Activated naive CD8-positive, alpha-beta T cell treated with anti-CD3 and anti-CD28 coated beads, Interleukin-2, amount 50 U/mL, for 24 hours (primary cell): ENCODE measurements at regions not wholly inside any gene's neighbourhood (a gene's known extent, or its start where the extent isn't known, plus 50 kb on each side); places are given as distances from the start of the nearest gene placed in this dataset.
A peak's percentile ranks its signal among the peaks of the same experiment; 100 is the strongest.

Experiments used
- ATAC-seq: fragments of 150-1000 bp; cut with Tn5 transposase; one replicate; pipeline ENCODE4 v1.10.0; 2021
- DNase-seq: peaks from one replicate; pipeline ENCODE4 v3.0.0; 2021
- H3K27ac Mint-ChIP-seq: one replicate; pipeline ENCODE4 v1.8.0; 2021; ENCODE audit warnings: mild to moderate bottlenecking, mixed read lengths
- H3K27me3 Mint-ChIP-seq: one replicate; pipeline ENCODE4 v1.8.0; 2021; ENCODE audit warnings: mixed read lengths
- H3K36me3 Mint-ChIP-seq: one replicate; pipeline ENCODE4 v1.8.0; 2021; ENCODE audit warnings: low read depth, mixed read lengths
- H3K4me1 Mint-ChIP-seq: one replicate; pipeline ENCODE4 v1.8.0; 2021; ENCODE audit warnings: mixed read lengths
- H3K4me3 Mint-ChIP-seq: one replicate; pipeline ENCODE4 v1.8.0; 2021; ENCODE audit warnings: mild to moderate bottlenecking, moderate library complexity, mixed read lengths
- H3K9me3 Mint-ChIP-seq: one replicate; pipeline ENCODE4 v1.8.0; 2021; ENCODE audit warnings: mixed read lengths

- no peaks in the 10 kb centered on the region for H3K4me1 Mint-ChIP-seq
- no peak overlapping the region for H3K27ac Mint-ChIP-seq
- no peaks in the 10 kb centered on the region for H3K36me3 Mint-ChIP-seq
- no peaks in the 10 kb centered on the region for H3K9me3 Mint-ChIP-seq
- H3K27me3 Mint-ChIP-seq: peaks cover 9% of the 10 kb centered on the region
- DNase-seq (no peak), ATAC-seq (no peak)
- no peak overlapping the region for H3K4me3 Mint-ChIP-seq
Measured at GRCh38 chr7:22934473-22935065, 79.4 kb downstream of the HYCC1 start.

- Mint-ChIP-seq H3K9me3 (no peaks in the 10 kb centered on the region), H3K27ac (no peak overlapping the region), H3K4me1 (no peaks in the 10 kb centered on the region), H3K36me3 (no peaks in the 10 kb centered on the region), H3K27me3 (peaks cover 9% of the 10 kb centered on the region), H3K4me3 (no peak overlapping the region)
- ATAC-seq (no peak), DNase-seq (no peak)
Measured at GRCh38 chr7:22934023-22934422, 79.9 kb downstream of the HYCC1 start.

- H3K9me3 Mint-ChIP-seq: no peaks in the 10 kb centered on the region
- ATAC-seq: no peak
- H3K27me3 Mint-ChIP-seq: peaks cover 9% of the 10 kb centered on the region
Measured at GRCh38 chr7:22932896-22933295, 81.0 kb downstream of the HYCC1 start.

GRCh38 chr7:22931011-22931410 lies 82.9 kb downstream of the HYCC1 start:
- Mint-ChIP-seq H3K4me3 (no peak overlapping the region), H3K27ac (no peak overlapping the region), H3K9me3 (no peaks in the 10 kb centered on the region), H3K27me3 (peaks cover 9% of the 10 kb centered on the region), H3K4me1 (no peaks in the 10 kb centered on the region), H3K36me3 (no peaks in the 10 kb centered on the region)
- no peak for DNase-seq
- ATAC-seq: no peak

More at GRCh38 chr7:22932896-22933295, 81.0 kb downstream of the HYCC1 start:
- no peak for DNase-seq
- Mint-ChIP-seq H3K4me3 (no peak overlapping the region), H3K27ac (no peak overlapping the region), H3K36me3 (no peaks in the 10 kb centered on the region), H3K4me1 (no peaks in the 10 kb centered on the region)

- Mint-ChIP-seq H3K4me1 (no peaks in the 10 kb centered on the region), H3K27ac (no peak overlapping the region), H3K9me3 (no peaks in the 10 kb centered on the region), H3K36me3 (no peaks in the 10 kb centered on the region), H3K4me3 (no peak overlapping the region), H3K27me3 (no peaks in the 10 kb centered on the region)
- DNase-seq: no peak
- ATAC-seq: no peak
Measured at GRCh38 chr7:22922307-22922706, 91.6 kb downstream of the HYCC1 start.

- Mint-ChIP-seq H3K27me3 (no peaks in the 10 kb centered on the region), H3K9me3 (no peaks in the 10 kb centered on the region), H3K36me3 (no peaks in the 10 kb centered on the region), H3K27ac (no peak overlapping the region), H3K4me1 (no peaks in the 10 kb centered on the region), H3K4me3 (no peak overlapping the region)
- ATAC-seq: no peak
- DNase-seq: no peak
Measured at GRCh38 chr7:22921386-22922086, 92.4 kb downstream of the HYCC1 start.

- Mint-ChIP-seq H3K36me3 (no peaks in the 10 kb centered on the region), H3K9me3 (no peaks in the 10 kb centered on the region), H3K27me3 (no peaks in the 10 kb centered on the region), H3K4me1 (no peaks in the 10 kb centered on the region), H3K27ac (no peak overlapping the region), H3K4me3 (no peak overlapping the region)
- ATAC-seq (no peak), DNase-seq (no peak)
Measured at GRCh38 chr7:22920672-22921071, 93.3 kb downstream of the HYCC1 start.

GRCh38 chr7:22913158-22913557 lies 90.5 kb upstream of the TOMM7 start:
- Mint-ChIP-seq H3K36me3 (peaks cover 5% of the 10 kb centered on the region), H3K9me3 (peaks cover 12% of the 10 kb centered on the region), H3K27ac (no peak overlapping the region), H3K4me3 (no peak overlapping the region), H3K4me1 (no peaks in the 10 kb centered on the region), H3K27me3 (no peaks in the 10 kb centered on the region)
- ATAC-seq: no peak
- DNase-seq: no peak

GRCh38 chr7:22911889-22912288 lies 89.2 kb upstream of the TOMM7 start:
- Mint-ChIP-seq H3K27ac (no peak overlapping the region), H3K4me3 (no peak overlapping the region), H3K4me1 (no peaks in the 10 kb centered on the region), H3K36me3 (peaks cover 5% of the 10 kb centered on the region), H3K9me3 (peaks cover 12% of the 10 kb centered on the region), H3K27me3 (no peaks in the 10 kb centered on the region)
- ATAC-seq (no peak), DNase-seq (no peak)

- Mint-ChIP-seq H3K4me3 (no peak overlapping the region), H3K4me1 (no peaks in the 10 kb centered on the region), H3K9me3 (peaks cover 10% of the 10 kb centered on the region), H3K27me3 (no peaks in the 10 kb centered on the region), H3K36me3 (peaks cover 5% of the 10 kb centered on the region), H3K27ac (no peak overlapping the region)
- ATAC-seq (no peak), DNase-seq (no peak)
Measured at GRCh38 chr7:22909917-22910316, 87.3 kb upstream of the TOMM7 start.

- H3K4me1 Mint-ChIP-seq: no peaks in the 10 kb centered on the region
- H3K27me3 Mint-ChIP-seq: no peaks in the 10 kb centered on the region
- no peak overlapping the region for H3K27ac Mint-ChIP-seq
- H3K4me3 Mint-ChIP-seq: no peak overlapping the region
- no peaks in the 10 kb centered on the region for H3K9me3 Mint-ChIP-seq
- DNase-seq: no peak
- no peak for ATAC-seq
- no peaks in the 10 kb centered on the region for H3K36me3 Mint-ChIP-seq
Measured at GRCh38 chr7:22907805-22908204, 85.2 kb upstream of the TOMM7 start.

GRCh38 chr7:22900784-22901183 lies 78.1 kb upstream of the TOMM7 start:
- Mint-ChIP-seq H3K9me3 (no peaks in the 10 kb centered on the region), H3K4me3 (no peak overlapping the region), H3K27ac (no peak overlapping the region), H3K27me3 (peaks cover 4% of the 10 kb centered on the region), H3K4me1 (no peaks in the 10 kb centered on the region), H3K36me3 (no peaks in the 10 kb centered on the region)
- no peak for ATAC-seq
- DNase-seq: no peak

GRCh38 chr7:22900101-22900500 lies 77.5 kb upstream of the TOMM7 start:
- Mint-ChIP-seq H3K27ac (no peak overlapping the region), H3K36me3 (no peaks in the 10 kb centered on the region), H3K4me3 (no peak overlapping the region), H3K9me3 (no peaks in the 10 kb centered on the region), H3K27me3 (peaks cover 6% of the 10 kb centered on the region), H3K4me1 (no peaks in the 10 kb centered on the region)
- DNase-seq: no peak
- ATAC-seq: no peak

GRCh38 chr7:22896917-22897316 lies 74.3 kb upstream of the TOMM7 start:
- DNase-seq (no peak), ATAC-seq (peak; percentile 28)
- Mint-ChIP-seq H3K36me3 (no peaks in the 10 kb centered on the region), H3K4me3 (no peak overlapping the region), H3K27ac (no peak overlapping the region), H3K4me1 (no peaks in the 10 kb centered on the region), H3K9me3 (no peaks in the 10 kb centered on the region), H3K27me3 (peaks cover 14% of the 10 kb centered on the region)

GRCh38 chr7:22895828-22896165 lies 73.1 kb upstream of the TOMM7 start:
- peaks cover 9% of the 10 kb centered on the region for H3K27me3 Mint-ChIP-seq
- no peak overlapping the region for H3K27ac Mint-ChIP-seq
- H3K4me1 Mint-ChIP-seq: no peaks in the 10 kb centered on the region
- no peaks in the 10 kb centered on the region for H3K9me3 Mint-ChIP-seq
- H3K36me3 Mint-ChIP-seq: no peaks in the 10 kb centered on the region
- no peak for DNase-seq
- ATAC-seq: no peak
- no peak overlapping the region for H3K4me3 Mint-ChIP-seq
